ENCODE measurements at regions not wholly inside any gene's neighbourhood (a gene's known extent, or its start where the extent isn't known, plus 50 kb on each side); places are given as distances from the start of the nearest gene placed in this dataset.

DNA sequence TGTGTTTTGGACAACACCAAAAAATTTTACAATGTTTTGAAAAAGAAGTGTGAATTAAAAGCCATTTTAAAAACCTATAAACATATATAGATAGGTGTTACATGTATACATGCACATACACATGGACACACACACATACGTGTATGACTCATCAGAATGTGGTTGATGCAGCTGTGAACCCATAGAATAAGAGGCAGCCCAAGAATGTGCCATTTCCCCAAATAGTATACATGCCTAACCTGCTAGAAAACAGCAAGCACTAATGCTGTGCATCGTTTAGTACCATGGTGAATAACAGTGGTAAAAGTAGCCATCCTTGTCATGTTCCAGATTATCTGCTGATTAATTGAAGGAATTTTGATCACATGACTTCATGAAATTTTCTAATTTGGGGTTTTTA is 149.0 kb downstream of the DSEL start:
- Mint-ChIP-seq H3K36me3 (ENCODE audit: low read depth) (peaks cover 3% of the 10 kb centered on the region), H3K4me3 (no peak overlapping the region), H3K4me1 (no peaks in the 10 kb centered on the region), H3K27me3 (no peaks in the 10 kb centered on the region), H3K27ac (no peak overlapping the region)
- DNase-seq = no peak
- H3K9me3 ChIP-seq (ENCODE audit: control insufficient read depth, low read length, poor library complexity, severe bottlenecking) = no peaks in the 10 kb centered on the region
- ATAC-seq = no peak

DNA sequence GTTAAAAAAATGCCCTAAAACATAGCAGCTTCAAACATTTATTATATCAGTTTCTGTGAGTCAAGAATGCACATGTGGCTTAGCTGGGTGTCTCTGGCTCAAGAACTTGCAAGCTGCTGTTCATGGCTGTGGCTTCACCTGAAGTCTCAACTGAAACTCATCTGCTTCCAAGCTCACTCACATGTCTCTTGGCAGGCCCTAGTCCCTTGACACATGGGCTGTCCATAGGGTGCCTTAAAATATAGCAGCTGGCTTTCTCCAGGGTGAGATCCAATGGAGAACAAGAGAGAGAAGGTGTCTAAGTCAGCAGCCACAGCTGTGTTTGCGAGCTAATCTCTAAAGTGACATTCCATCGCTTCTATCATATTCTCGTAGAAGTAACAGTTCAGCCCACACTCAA is 152.8 kb downstream of the DSEL start:
- peaks cover 11% of the 10 kb centered on the region for H3K4me1 Mint-ChIP-seq
- no peaks in the 10 kb centered on the region for H3K27me3 Mint-ChIP-seq
- no peaks in the 10 kb centered on the region for H3K9me3 ChIP-seq (ENCODE audit: control insufficient read depth, low read length, poor library complexity, severe bottlenecking)
- ATAC-seq = no peak
- DNase-seq = no peak
- no peaks in the 10 kb centered on the region for H3K36me3 Mint-ChIP-seq (ENCODE audit: low read depth)
- H3K4me3 Mint-ChIP-seq = no peak overlapping the region
- no peak overlapping the region for H3K27ac Mint-ChIP-seq

DNA sequence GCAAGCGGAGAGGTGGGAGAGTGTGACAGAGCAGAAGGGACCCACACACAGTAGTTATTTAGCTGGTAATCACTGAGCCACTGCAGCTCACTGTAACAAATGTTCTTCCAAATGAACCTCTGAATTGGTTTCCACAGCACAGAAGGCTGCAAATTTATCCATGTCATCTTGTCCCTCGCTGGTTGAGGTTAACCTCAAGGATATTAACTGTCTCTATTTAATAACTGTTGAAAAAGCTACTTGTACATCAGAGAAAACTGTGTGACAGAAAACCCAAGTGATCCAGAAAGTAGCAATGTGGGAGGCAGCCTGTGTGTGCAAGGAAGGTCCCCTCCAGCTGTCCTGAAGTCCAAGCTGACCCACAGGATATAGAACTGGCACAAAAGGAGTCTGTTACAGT is 153.6 kb downstream of the DSEL start:
- Mint-ChIP-seq H3K27ac (no peak overlapping the region), H3K27me3 (no peaks in the 10 kb centered on the region), H3K4me1 (peaks cover 11% of the 10 kb centered on the region), H3K4me3 (no peak overlapping the region), H3K36me3 (ENCODE audit: low read depth) (no peaks in the 10 kb centered on the region)
- no peak for DNase-seq
- ATAC-seq = no peak
- no peaks in the 10 kb centered on the region for H3K9me3 ChIP-seq (ENCODE audit: control insufficient read depth, low read length, poor library complexity, severe bottlenecking)

DNA sequence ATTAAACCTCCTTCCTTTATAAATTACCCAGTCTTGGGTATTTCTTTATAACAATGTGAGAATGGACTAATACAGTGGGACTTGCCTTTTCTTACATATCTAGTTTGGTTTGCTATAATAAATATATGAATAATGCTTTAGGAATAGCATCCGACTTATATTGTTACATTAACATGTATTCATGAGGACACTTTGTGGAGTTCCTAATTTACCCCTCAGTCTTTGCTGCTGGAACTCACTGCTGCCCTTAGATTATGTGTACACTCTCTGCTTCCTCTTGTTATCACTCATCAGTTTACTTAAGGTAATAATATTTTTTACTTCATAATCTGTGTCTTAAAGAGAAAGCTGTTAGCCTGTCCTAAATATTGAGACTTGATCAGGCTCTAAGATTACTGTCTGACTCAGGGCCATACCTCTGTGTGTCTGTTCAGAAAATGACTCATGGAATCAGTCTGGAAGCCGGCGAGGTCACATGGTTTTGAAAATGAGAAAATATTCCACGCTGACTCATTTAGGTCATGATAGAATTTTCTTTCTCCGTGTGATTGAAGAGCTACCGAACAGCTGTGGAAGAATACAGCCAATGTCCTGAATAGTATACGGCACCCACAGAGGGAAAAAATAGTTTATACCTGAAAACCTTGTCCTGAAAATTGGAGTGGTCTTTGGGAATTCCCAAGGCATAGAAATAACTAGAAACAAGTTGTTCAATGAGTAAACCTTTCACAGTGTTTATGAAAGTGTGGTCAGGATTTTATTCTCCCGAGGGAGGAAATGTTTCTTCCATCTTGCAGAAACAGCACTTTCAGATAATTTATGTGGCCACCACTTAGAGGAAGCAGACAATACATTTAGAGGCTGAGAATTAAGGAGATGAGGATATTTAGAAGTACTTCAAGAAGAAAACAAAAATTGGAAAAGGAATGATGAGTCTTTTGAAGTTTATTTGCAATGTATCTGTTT is 156.4 kb downstream of the DSEL start:
- Mint-ChIP-seq H3K27me3 (no peaks in the 10 kb centered on the region), H3K36me3 (ENCODE audit: low read depth) (no peaks in the 10 kb centered on the region), H3K27ac (no peak overlapping the region), H3K4me1 (peaks cover 11% of the 10 kb centered on the region), H3K4me3 (peak overlapping the region; percentile 47)
- ATAC-seq (peak; percentile 60), DNase-seq (no peak)
- H3K9me3 ChIP-seq (ENCODE audit: control insufficient read depth, low read length, poor library complexity, severe bottlenecking) = no peaks in the 10 kb centered on the region

DNA sequence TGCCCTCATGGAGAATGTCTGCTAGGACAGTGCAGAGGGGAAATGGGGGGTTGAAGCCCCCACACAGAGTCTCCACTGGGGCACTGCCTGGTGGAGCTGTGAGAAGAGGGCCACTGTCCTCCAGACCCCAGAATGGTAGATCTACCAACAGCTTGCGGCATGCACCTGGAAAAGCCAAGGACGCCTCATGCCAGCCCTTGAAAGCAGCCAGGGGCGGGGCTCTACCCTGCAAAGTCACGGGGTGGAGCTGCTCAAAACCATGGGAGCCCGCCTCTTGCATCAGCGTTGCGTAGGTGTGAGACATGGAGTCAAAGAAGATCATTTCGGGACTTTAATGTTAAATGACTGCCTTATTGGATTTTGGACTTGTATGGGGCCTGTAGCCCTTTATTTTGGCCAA is 157.6 kb downstream of the DSEL start:
- H3K4me3 Mint-ChIP-seq = no peak overlapping the region
- DNase-seq = no peak

DNA sequence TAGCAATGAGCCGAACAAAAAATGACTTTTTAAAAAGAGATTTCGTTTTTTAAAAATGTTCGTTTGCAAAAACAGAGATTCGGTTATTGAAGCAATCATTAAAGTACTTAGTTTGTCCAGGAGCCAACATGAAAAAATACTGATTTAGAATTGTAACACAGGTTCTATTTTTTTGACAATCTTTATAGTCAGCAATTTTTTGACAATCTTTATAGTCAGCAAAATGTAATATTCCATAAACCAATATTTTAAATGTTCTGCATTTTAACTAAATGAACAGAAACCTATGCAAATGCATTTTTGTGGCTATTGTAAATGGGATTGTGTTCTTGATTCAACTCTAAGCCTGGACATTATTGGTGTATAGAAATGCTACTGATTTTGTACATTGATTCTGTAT is 161.8 kb downstream of the DSEL start:
- Mint-ChIP-seq H3K4me1 (peaks cover 3% of the 10 kb centered on the region), H3K27ac (no peak overlapping the region), H3K36me3 (ENCODE audit: low read depth) (no peaks in the 10 kb centered on the region), H3K27me3 (peaks cover 4% of the 10 kb centered on the region), H3K4me3 (no peak overlapping the region)
- H3K9me3 ChIP-seq (ENCODE audit: control insufficient read depth, low read length, poor library complexity, severe bottlenecking) = no peaks in the 10 kb centered on the region
- DNase-seq (no peak), ATAC-seq (no peak)

More for the DNA sequence above, 157.6 kb downstream of the DSEL start:
- H3K27me3 Mint-ChIP-seq = peaks cover 4% of the 10 kb centered on the region
- no peaks in the 10 kb centered on the region for H3K9me3 ChIP-seq (ENCODE audit: control insufficient read depth, low read length, poor library complexity, severe bottlenecking)
- no peak for ATAC-seq
- no peak overlapping the region for H3K27ac Mint-ChIP-seq
- H3K36me3 Mint-ChIP-seq (ENCODE audit: low read depth) = no peaks in the 10 kb centered on the region
- H3K4me1 Mint-ChIP-seq = peaks cover 11% of the 10 kb centered on the region

DNA sequence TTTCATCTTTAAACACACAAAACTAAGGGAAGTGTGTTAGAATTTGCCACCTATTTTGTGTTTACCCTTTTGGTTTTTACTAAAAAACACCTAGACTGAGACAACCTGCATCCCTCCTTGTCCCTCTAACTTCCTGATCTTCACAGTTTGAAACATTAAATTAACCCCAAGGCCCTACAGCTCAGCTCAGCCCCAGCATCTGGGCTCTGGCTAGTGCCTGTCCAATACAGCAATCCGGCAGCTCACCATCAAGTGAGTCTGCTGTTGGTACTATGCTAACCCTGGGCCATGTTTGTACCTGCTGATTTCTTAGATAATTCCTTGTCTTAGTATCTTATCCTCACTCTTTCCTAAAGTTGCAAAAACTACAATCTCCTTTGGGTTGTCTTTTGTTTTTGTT is 162.4 kb downstream of the DSEL start:
- H3K4me1 Mint-ChIP-seq = no peaks in the 10 kb centered on the region
- H3K27me3 Mint-ChIP-seq = peaks cover 4% of the 10 kb centered on the region
- H3K4me3 Mint-ChIP-seq = no peak overlapping the region
- DNase-seq (no peak), ATAC-seq (no peak)
- H3K36me3 Mint-ChIP-seq (ENCODE audit: low read depth) = no peaks in the 10 kb centered on the region
- H3K27ac Mint-ChIP-seq = no peak overlapping the region
- H3K9me3 ChIP-seq (ENCODE audit: control insufficient read depth, low read length, poor library complexity, severe bottlenecking) = no peaks in the 10 kb centered on the region

DNA sequence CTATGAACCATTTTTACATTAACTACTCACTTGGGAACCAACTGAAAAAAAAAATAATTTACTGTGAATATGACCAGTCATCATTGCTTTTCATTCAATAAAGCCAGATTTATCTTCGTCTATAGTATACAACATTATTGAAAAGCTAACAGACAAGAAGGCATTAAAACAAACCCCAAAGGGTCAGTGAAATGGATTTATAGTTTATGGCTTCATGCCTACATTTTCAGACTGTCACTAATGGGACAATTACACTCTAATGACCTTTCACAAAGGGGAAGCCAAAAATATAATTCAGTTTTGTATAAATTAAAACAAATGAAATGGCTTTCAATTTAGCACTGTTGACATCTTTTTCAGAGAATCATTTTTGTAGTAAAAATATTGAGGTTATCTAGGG is 169.1 kb downstream of the DSEL start:
- DNase-seq = no peak
- H3K9me3 ChIP-seq (ENCODE audit: control insufficient read depth, low read length, poor library complexity, severe bottlenecking) = no peaks in the 10 kb centered on the region

DNA sequence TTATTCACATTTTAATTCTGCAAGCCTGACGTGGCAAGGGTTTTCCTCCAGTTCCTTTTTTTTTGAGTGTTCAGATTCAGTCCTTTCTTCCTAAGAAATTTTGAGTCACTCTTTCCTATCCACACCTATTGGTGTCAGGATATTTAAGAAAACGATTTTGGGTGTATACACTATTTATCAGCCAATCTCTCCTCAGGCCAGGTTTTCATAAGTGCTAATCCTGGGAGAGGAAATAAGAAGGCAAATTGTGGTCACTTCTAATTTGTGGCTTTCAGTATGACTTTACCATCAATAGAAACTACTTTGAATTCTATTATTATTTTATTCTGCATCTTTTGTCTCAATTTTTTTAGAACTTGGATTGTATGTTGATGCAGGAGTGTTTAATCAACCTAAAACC is 174.4 kb downstream of the DSEL start:
- ATAC-seq = no peak
- H3K27ac Mint-ChIP-seq = no peak overlapping the region
- H3K36me3 Mint-ChIP-seq (ENCODE audit: low read depth) = peaks cover 2% of the 10 kb centered on the region

More for the DNA sequence above, 169.1 kb downstream of the DSEL start:
- Mint-ChIP-seq H3K27ac (no peak overlapping the region), H3K4me1 (no peaks in the 10 kb centered on the region), H3K27me3 (no peaks in the 10 kb centered on the region), H3K36me3 (ENCODE audit: low read depth) (no peaks in the 10 kb centered on the region), H3K4me3 (no peak overlapping the region)
- ATAC-seq = no peak

DNA sequence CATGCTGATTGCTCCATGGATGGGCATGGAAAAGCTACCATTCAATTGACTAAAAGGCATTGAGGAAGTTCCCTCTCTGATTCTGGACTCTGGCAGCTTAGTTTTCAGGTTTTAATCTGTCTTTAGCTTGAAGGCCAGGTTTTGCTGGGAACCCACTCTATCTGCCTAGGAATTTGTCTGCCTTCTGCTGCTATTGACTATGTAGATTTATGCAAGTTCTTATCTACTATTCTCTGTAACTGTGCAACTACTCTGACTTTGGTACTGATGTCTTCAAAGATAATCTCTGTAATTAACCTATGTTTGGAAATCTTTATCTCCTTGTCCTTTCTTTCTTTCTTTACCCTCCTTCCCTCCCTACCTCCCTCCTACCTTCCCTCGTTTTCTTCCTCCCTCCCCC is 178.8 kb downstream of the DSEL start:
- Mint-ChIP-seq H3K36me3 (ENCODE audit: low read depth) (peaks cover 2% of the 10 kb centered on the region), H3K27ac (no peak overlapping the region), H3K4me1 (no peaks in the 10 kb centered on the region)

More for the DNA sequence above, 174.4 kb downstream of the DSEL start:
- Mint-ChIP-seq H3K27me3 (no peaks in the 10 kb centered on the region), H3K4me3 (no peak overlapping the region), H3K4me1 (no peaks in the 10 kb centered on the region)
- no peak for DNase-seq
- H3K9me3 ChIP-seq (ENCODE audit: control insufficient read depth, low read length, poor library complexity, severe bottlenecking) = no peaks in the 10 kb centered on the region

DNA sequence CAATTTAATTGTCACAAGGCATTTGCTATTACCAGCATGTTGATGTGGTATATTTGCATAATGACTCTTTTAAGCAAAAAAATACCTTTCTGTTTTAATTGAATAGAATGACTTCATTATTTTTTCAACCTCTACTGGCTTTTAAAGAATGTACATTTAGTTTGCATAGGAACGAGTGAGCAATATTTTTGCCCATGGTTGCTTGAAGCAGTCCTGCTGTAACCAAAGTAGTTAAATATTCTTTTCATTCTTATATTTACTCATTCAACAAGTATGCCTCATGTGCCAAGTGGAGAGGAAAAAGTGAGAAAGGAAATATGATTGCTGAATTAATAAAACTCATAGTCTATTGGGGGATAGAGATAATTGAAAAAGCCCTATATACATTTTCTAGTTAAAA is 184.7 kb downstream of the DSEL start:
- no peak for DNase-seq

More for the DNA sequence above, 178.8 kb downstream of the DSEL start:
- Mint-ChIP-seq H3K4me3 (no peak overlapping the region), H3K27me3 (no peaks in the 10 kb centered on the region)
- ATAC-seq (no peak), DNase-seq (no peak)
- no peaks in the 10 kb centered on the region for H3K9me3 ChIP-seq (ENCODE audit: control insufficient read depth, low read length, poor library complexity, severe bottlenecking)

DNA sequence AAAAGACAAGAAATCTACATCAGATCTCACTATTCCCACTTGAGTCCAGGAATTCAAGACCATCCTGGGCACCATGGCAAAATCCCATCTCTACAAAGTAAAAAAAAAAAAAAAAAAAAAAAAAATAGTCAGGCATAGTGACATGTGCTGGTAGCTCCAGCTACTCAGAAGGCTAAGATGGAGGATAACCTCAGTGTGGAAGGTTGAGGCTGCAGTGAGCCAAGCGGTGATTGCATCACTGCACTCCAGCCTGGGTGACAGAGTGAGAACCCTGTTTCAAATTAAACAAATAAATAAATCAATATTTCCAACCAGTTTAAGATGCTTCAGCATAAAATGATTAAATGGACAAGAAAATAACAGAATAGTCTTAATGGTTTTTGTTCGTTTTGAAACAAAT is 197.4 kb downstream of the DSEL start:
- Mint-ChIP-seq H3K27ac (no peak overlapping the region), H3K36me3 (ENCODE audit: low read depth) (no peaks in the 10 kb centered on the region), H3K4me3 (no peak overlapping the region)

More for the DNA sequence above, 184.7 kb downstream of the DSEL start:
- Mint-ChIP-seq H3K4me1 (no peaks in the 10 kb centered on the region), H3K27ac (no peak overlapping the region), H3K4me3 (no peak overlapping the region), H3K27me3 (no peaks in the 10 kb centered on the region), H3K36me3 (ENCODE audit: low read depth) (no peaks in the 10 kb centered on the region)
- H3K9me3 ChIP-seq (ENCODE audit: control insufficient read depth, low read length, poor library complexity, severe bottlenecking) = no peaks in the 10 kb centered on the region
- ATAC-seq = no peak

DNA sequence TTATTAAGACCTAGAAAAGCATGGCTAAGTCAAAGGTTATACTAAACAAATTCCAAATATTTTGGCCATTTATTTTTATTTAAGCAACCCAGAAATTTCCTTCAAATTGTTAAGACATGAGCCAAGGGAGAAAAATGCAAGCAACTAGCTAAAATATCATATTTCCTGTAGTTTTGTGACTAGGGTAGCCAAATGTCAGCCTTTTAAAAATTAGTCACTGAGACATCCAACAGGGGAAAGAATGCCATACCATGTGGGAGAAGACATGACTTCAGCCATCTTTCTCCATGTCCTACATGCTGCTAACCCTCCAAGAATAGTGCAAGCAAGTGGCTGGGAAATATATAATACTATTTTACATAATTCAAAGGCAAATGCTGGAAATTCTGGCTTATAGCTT is 197.9 kb downstream of the DSEL start:
- H3K27me3 Mint-ChIP-seq = no peaks in the 10 kb centered on the region
- H3K4me1 Mint-ChIP-seq = no peaks in the 10 kb centered on the region
- DNase-seq = no peak
- no peak overlapping the region for H3K4me3 Mint-ChIP-seq
- ATAC-seq = no peak
- H3K9me3 ChIP-seq (ENCODE audit: control insufficient read depth, low read length, poor library complexity, severe bottlenecking) = no peaks in the 10 kb centered on the region
- no peaks in the 10 kb centered on the region for H3K36me3 Mint-ChIP-seq (ENCODE audit: low read depth)
- no peak overlapping the region for H3K27ac Mint-ChIP-seq

More for the DNA sequence above, 197.4 kb downstream of the DSEL start:
- no peak for DNase-seq
- no peak for ATAC-seq
- no peaks in the 10 kb centered on the region for H3K9me3 ChIP-seq (ENCODE audit: control insufficient read depth, low read length, poor library complexity, severe bottlenecking)
- no peaks in the 10 kb centered on the region for H3K4me1 Mint-ChIP-seq
- H3K27me3 Mint-ChIP-seq = no peaks in the 10 kb centered on the region

DNA sequence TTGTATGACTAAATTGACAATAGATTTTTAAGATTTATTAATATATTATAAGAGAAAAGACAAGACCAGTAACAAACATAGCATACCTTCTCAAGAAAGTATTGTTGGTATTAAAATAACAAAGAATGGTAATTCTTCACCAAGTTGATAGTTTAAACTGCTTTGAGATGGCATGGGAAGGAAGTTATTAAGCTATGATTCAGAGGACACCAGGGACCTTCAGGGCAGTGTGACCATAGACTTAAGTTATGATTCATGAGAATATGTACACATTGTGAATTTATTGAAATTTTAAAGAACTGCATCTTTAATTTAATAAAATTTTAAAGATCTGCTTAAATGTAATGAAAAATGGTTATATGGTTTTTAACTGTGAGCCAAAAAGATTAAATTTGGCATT is 205.7 kb downstream of the DSEL start:
- no peaks in the 10 kb centered on the region for H3K4me1 Mint-ChIP-seq
- no peaks in the 10 kb centered on the region for H3K9me3 ChIP-seq (ENCODE audit: control insufficient read depth, low read length, poor library complexity, severe bottlenecking)
- DNase-seq (no peak), ATAC-seq (no peak)
- no peaks in the 10 kb centered on the region for H3K27me3 Mint-ChIP-seq
- no peaks in the 10 kb centered on the region for H3K36me3 Mint-ChIP-seq (ENCODE audit: low read depth)
- no peak overlapping the region for H3K4me3 Mint-ChIP-seq
- no peak overlapping the region for H3K27ac Mint-ChIP-seq
